HG03280 (cell line): ENCODE measurements at regions not wholly inside any gene's neighbourhood (a gene's known extent, or its start where the extent isn't known, plus 50 kb on each side); places are given as distances from the start of the nearest gene placed in this dataset.

Source experiments
- ATAC-seq: cut with Tn5 transposase; IDR thresholded peaks from one replicate; pipeline ENCODE4 v1.9.1; 2021; ENCODE audit warnings: mild to moderate bottlenecking, moderate library complexity; ENCODE audit not compliant: unreplicated experiment

- no peak for ATAC-seq
Measured at GRCh38 chr20:40769677-40770285, 80.7 kb upstream of the MAFB start.

- ATAC-seq, result no peak
Measured at GRCh38 chr20:40770564-40771307, 81.7 kb upstream of the MAFB start.

- ATAC-seq, result no peak
Measured at GRCh38 chr20:40771308-40771610, 82.2 kb upstream of the MAFB start.

- no peak for ATAC-seq
Measured at GRCh38 chr20:40771848-40772511, 82.9 kb upstream of the MAFB start.

GRCh38 chr20:40773376-40773775 is 84.3 kb upstream of the MAFB start:
- no peak for ATAC-seq

GRCh38 chr20:40774252-40774651 is 85.2 kb upstream of the MAFB start:
- ATAC-seq, result no peak

GRCh38 chr20:40775561-40776146 is 86.6 kb upstream of the MAFB start:
- ATAC-seq, result no peak

- ATAC-seq, result no peak
Measured at GRCh38 chr20:40776466-40777457, 87.7 kb upstream of the MAFB start.

GRCh38 chr20:40777653-40778052 is 88.6 kb upstream of the MAFB start:
- ATAC-seq, result no peak

- ATAC-seq, result no peak
Measured at GRCh38 chr20:40778894-40779496, 90.0 kb upstream of the MAFB start.

- ATAC-seq, result no peak
Measured at GRCh38 chr20:40781327-40782042, 92.4 kb upstream of the MAFB start.

- no peak for ATAC-seq
Measured at GRCh38 chr20:40782043-40782368, 93.0 kb upstream of the MAFB start.

- no peak for ATAC-seq
Measured at GRCh38 chr20:40785346-40785745, 96.3 kb upstream of the MAFB start.

GRCh38 chr20:40786336-40786735 is 97.3 kb upstream of the MAFB start:
- no peak for ATAC-seq

- ATAC-seq, result no peak
Measured at GRCh38 chr20:40787941-40788340, 98.9 kb upstream of the MAFB start.

- ATAC-seq, result no peak
Measured at GRCh38 chr20:40797425-40797824, 108.4 kb upstream of the MAFB start.

GRCh38 chr20:40798066-40798465 is 109.0 kb upstream of the MAFB start:
- no peak for ATAC-seq

GRCh38 chr20:40802886-40803285 is 113.8 kb upstream of the MAFB start:
- ATAC-seq, result no peak

GRCh38 chr20:40803381-40803780 is 114.3 kb upstream of the MAFB start:
- no peak for ATAC-seq

GRCh38 chr20:40805592-40805991 is 116.6 kb upstream of the MAFB start:
- no peak for ATAC-seq
